Right hindlimb (tissue), 1 donor: ENCODE measurements at regions not wholly inside any gene's neighbourhood (a gene's known extent, or its start where the extent isn't known, plus 50 kb on each side); places are given as distances from the start of the nearest gene placed in this dataset.

Experiments used
- DNase-seq: peaks from one replicate; pipeline ENCODE4 v3.0.0-alpha.2; 2018

- no peak for DNase-seq
Observed at GRCh38 chr5:67395790-67396418, 199.3 kb upstream of the CD180 start.

DNA sequence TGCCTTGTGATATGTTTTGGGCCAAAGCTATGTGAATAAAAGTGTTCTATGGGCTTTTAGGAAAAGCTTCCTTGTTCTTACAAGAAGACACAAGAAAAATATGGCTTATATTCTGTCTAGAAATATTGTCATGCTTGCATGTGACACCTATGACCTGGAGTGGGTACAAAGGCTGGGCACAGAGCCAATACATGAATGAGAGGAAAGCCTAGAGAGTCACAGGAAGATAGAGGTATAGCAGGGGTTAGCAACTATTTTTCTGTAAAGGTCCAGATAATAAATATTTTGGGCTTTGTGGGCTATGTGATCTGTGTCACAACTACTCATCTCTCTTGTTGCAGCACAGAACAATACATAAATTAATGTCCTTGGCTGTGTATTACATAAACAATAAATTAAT lies 196.6 kb upstream of the CD180 start:
- DNase-seq, result no peak

- DNase-seq, result no peak
Observed at GRCh38 chr5:67390935-67391334, 194.3 kb upstream of the CD180 start.

- DNase-seq, result no peak
Observed at GRCh38 chr5:67383451-67383850, 186.9 kb upstream of the CD180 start.

DNA sequence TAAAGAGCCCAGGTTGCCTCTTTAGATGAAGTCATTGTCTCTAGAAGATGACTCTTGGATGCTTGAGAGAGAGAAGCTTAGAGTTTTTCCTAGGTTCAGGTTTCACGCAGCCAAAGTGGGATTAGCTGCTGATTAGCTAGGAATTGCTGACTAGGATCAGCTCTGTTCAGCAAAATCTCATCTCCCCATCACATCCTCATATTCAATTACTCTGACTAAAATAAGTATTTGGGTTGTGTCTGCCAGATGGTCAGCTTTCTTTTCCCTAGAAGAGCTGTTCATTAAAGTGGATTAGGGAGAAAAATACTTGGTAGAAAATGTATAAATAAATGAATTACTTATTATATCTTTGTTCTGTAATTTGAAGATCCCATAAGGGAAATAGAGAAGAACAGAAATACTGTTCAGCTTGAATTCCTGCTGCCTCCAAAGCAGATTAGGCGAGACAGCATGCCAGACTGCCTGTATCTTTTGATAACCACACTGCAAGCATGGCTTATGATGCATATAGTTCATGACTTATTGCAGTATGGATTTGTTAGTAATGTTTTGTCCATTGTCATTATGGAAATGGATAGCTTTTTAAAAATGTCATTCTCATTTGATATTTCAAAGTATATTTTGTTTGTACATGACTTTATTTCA lies 184.8 kb upstream of the CD180 start:
- peak; percentile 26 for DNase-seq

DNA sequence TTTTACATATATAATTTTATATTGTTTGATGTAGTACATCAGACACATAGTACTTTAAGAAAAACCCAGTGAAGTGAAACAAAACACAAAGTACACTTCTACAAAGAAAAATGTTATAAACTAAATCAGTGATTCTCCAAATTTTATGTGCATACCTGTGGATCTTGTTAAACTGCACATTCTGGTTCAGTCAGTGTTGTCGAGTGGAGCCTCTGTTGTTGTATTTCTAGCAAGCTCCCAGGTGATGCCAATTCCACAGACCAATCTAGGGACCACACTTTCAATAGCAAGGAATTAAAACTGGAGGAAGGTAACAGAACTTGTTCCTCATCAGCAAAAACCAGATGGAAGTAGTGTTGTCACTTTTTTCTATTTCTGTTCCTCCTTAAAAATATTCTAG lies 183.8 kb upstream of the CD180 start:
- no peak for DNase-seq

DNA sequence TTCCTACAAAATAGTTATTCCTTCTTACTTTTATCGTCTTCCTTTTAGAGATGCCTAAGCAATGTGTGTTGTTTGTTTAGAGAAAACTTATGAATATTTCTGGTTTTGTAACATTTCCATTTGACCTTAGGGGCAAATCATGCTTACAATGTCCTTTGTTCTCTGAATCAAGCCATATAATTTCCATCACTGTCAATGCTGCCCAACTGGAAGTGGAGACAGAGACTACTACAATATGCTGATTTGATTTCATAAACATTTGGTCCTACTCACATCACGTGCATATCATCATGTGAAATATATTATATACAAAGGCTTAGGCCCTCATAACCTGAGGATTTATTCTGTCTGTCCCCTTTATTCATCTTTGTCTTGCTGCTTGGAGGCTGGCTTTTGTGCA lies 183.2 kb upstream of the CD180 start:
- no peak for DNase-seq

- no peak for DNase-seq
Observed at GRCh38 chr5:67378256-67378655, 181.7 kb upstream of the CD180 start.

- DNase-seq, result peak; percentile 33
Observed at GRCh38 chr5:67377631-67378030, 181.0 kb upstream of the CD180 start.

GRCh38 chr5:67375606-67376005 lies 179.0 kb upstream of the CD180 start:
- DNase-seq, result no peak

GRCh38 chr5:67374378-67374777 lies 177.8 kb upstream of the CD180 start:
- DNase-seq, result no peak

GRCh38 chr5:67373518-67373917 lies 176.9 kb upstream of the CD180 start:
- no peak for DNase-seq

DNA sequence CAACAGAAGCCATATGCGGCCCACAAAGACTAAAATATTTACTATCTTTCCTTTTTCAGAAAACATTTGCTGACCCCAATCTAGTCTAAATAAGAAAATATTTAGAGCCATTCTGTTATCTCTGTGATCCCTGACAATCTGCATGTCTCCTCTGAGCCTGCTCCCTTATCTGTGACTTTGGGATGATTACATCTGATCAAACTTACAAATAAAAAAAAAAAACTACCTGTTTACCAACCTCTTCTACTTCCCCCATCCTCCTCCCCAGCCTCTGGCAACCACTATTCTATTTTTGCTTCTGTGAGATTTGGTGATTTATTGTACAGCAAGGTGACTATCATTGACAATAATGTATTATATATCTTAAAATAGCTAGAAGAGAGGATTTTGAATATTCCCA lies 176.3 kb upstream of the CD180 start:
- DNase-seq, result no peak

DNA sequence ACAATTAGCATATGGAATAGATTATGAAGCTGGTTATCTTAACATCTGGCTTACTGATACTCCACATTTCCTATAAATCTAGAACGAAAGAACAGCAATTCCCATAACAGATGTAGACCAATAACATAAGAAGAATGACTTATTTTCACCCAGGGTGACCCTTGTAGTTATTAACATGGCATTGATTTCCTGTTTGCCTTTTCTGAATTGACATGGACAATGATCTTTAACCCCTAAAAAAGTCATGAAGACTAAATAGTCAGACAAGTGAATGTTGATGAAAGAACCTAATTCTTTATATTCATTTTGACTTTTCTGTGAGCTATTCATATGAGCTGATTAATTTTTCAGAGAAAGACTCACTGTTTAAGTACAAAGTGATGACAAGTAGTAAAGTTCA lies 175.3 kb upstream of the CD180 start:
- no peak for DNase-seq

DNA sequence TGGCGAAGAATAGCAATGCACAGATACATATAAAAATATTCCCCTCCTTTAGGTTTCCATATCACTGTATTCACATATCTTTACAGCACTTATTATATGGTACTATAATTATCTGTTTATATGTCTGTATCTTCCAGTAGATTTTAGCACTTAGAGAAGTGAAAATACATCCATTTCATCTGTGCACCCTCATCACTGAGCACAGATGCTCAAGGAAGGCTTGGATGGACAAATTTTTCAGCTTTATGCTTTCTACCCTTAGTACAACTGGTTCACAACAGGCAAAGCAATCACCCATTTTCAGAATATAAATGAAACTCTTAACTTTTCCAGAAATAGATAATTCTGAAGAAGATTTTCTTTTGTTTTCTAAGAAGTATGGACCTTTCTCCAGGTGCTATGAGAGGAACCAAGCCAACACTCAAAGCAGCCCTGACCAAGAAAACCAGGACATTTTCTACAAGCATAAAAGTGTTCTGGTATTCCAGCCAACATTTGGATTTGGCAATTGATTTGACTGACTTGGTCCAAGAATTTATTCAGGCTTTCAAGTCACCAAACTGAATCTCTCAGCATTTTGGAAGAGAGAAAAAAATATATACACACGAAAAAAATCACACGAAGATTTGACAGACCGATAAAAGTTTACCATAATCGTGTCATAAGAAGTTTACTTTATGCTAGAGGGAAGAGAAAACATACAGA lies 170.2 kb upstream of the CD180 start:
- DNase-seq, result no peak

DNA sequence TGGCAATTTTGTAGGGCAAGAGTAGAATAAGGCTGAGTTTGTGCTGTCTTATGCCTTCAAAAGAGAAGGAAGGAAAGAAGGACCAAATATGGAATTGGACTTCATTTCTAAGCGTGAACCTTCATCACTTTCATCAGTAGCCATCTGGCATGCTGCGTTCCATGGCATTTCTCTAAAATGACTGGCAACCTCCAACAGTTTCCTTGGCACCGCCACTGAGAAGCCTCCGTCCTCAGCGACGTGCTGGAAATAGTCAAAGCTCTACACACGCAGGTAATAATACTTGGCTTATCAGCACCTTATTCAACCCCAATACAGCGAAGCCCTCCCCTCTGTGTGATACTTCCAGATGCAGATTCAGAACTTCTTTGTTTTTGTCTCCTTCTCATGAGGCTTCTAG lies 169.7 kb upstream of the CD180 start:
- DNase-seq, result no peak

GRCh38 chr5:67364381-67364970 lies 167.9 kb upstream of the CD180 start:
- no peak for DNase-seq

DNA sequence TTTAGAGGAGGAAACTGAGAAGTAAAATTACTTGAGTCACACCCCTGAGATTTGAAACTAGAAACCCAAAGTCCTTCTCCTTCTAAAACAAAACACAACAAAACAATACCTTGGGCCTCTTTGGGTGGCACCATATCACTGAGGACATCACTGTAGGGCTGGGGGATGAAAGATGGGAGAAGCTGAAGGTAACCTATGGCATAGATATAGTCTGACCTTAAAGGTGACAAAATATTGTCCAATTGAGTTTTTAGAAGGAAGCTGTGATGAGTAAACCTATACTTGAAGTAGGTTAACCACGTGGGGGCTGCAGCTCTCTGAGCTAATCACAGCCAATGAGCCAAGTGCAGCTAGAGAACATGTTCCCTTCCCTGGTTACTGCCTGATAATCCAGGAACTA lies 167.4 kb upstream of the CD180 start:
- no peak for DNase-seq

DNA sequence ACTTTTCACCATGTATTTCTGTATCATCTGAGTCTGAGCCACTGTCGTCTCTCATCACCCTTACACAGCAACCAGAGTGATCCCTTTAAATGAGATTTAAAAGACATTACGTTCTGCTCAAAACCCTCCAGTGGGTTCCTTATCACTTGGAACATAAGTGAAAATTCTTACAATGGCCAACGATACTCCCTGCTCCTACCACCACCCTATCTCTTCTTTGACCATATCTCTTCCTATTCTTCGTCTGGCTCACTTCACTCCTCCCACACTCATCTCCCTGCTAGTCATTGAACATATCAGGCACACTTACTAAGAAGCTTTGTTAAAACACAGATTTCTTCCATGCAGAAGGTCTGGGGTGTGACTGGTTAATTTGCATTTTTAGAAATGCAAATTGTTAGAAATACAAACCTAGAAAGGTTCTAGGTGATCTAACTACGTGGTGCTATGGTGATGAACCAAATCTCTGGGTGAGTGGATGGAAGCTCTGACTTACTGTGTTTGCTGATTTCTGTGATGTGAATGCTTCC lies 166.6 kb upstream of the CD180 start:
- no peak for DNase-seq

DNA sequence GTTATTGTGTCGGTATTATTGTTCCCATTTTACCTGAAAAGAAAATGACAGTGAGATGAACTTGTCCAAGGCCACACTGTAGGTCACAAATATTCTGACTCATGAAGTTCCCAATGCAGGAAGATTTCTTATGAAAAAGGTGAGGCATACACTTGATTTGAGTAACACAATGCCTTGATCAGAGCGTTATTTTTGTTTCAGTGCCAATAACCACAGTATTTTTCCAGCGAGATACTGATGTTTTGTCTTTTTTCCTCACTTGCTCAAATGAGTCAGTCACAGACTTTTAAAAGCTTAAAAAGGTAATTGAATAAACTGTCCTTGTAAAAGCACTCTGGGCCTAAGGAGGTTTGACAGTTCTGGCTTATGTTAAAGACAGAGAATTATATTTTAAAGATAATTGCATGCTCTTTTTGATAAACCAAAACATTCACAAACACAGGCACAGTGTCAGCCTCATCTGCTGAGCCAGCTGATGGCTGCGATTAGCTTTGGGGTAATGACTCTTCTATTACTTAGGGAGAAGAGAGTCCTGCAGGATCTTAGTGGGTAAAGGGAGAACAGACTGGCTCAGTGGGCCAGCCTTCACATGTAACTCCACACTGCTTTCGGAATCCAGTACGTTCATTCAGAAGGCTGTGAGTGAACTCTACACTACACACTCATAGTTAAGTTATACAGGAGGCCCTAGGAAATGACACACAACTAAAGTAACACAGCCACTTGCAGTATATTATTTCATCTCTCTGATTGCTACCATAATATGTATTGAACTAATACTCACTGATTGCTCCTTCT lies 165.5 kb upstream of the CD180 start:
- no peak for DNase-seq

DNA sequence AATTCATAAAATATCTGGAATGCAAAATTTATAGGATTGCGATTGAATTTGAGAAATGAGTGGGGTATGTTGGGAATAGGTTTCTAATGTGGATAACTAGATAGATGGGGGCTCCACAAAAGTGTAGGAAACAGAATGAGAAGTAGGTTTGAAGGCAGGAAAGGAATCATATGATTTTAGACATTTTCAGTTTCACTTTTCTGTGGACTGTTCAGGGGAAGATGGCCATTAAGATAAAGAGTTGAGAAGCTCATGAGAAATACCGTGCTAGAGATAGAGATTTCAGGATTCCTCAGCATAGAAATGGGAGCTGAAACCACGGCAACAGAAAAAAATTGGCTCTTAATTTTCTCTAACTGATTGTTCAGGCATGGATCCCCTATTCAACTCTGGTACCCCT lies 163.4 kb upstream of the CD180 start:
- DNase-seq, result no peak

GRCh38 chr5:67358186-67358585 lies 161.6 kb upstream of the CD180 start:
- no peak for DNase-seq

DNA sequence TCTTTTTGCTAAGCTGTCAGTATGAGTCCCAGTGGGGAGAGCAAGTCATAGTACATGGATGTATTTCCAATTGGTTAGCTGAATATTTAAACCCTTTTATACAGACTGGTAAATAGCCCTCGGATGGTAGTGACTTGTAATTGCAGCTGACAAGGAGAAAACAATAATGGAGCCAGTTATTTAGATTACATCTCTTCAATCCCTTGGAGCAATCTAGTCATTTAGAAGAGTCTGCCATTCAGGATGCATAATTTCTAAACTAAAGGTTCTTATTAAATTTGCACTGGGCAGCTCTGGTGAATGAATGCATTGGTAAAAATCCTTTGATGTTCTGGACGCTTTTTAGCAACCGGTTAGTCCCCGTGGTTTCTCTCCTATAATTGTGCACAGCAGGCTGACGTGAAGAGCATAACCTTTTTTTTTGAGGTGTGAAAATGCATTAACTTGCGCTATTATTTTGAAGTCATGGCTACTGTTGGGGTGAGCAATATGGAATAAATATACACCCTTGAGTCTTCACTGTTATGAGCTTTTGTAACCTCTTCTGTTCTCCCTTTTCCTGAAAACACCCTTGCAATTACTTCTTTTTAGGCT lies 158.6 kb upstream of the CD180 start:
- no peak for DNase-seq
